ENCODE measurements at regions not wholly inside any gene's neighbourhood (a gene's known extent, or its start where the extent isn't known, plus 50 kb on each side); places are given as distances from the start of the nearest gene placed in this dataset.

- TF ChIP-seq PAX5 (IDR thresholded peaks at IDR 0.05; ENCODE audit: insufficient read depth, low read length, severe bottlenecking) (no peak), POLR2AphosphoS5 (IDR thresholded peaks at IDR 0.05; ENCODE audit: low read depth, low read length) (no peak), POLR2A (IDR thresholded peaks at IDR 0.05; ENCODE audit: low read depth, low read length) (no peak), POU2F2 (IDR thresholded peaks at IDR 0.05; ENCODE audit: low read depth, low read length) (no peak), SPI1 (IDR thresholded peaks at IDR 0.05; ENCODE audit: low read depth, low read length) (no peak), TAF1 (IDR thresholded peaks at IDR 0.05; ENCODE audit: low read depth, low read length) (no peak)
- no peak for FAIRE-seq
- DNase-seq (ENCODE audit: insufficient read length, low spot score) = no peak
Measured at GRCh38 chr18:47522359-47522758, 270.9 kb upstream of the SKOR2 start.

- DNase-seq (ENCODE audit: insufficient read length, low spot score) (no peak), FAIRE-seq (no peak)
- TF ChIP-seq SPI1 (IDR thresholded peaks at IDR 0.05; ENCODE audit: low read depth, low read length) = no peak
- no peak for TF ChIP-seq POLR2A (IDR thresholded peaks at IDR 0.05; ENCODE audit: low read depth, low read length)
- no peak for TF ChIP-seq TAF1 (IDR thresholded peaks at IDR 0.05; ENCODE audit: low read depth, low read length)
- no peak for TF ChIP-seq POLR2AphosphoS5 (IDR thresholded peaks at IDR 0.05; ENCODE audit: low read depth, low read length)
- no peak for TF ChIP-seq PAX5 (IDR thresholded peaks at IDR 0.05; ENCODE audit: insufficient read depth, low read length, severe bottlenecking)
- no peak for TF ChIP-seq POU2F2 (IDR thresholded peaks at IDR 0.05; ENCODE audit: low read depth, low read length)
Measured at GRCh38 chr18:47520263-47520662, 268.8 kb upstream of the SKOR2 start.

GRCh38 chr18:47519706-47520105 is 268.2 kb upstream of the SKOR2 start:
- no peak for FAIRE-seq
- no peak for DNase-seq (ENCODE audit: insufficient read length, low spot score)
- TF ChIP-seq POLR2AphosphoS5 (IDR thresholded peaks at IDR 0.05; ENCODE audit: low read depth, low read length) = no peak
- no peak for TF ChIP-seq POLR2A (IDR thresholded peaks at IDR 0.05; ENCODE audit: low read depth, low read length)
- TF ChIP-seq SPI1 (IDR thresholded peaks at IDR 0.05; ENCODE audit: low read depth, low read length) = no peak
- no peak for TF ChIP-seq TAF1 (IDR thresholded peaks at IDR 0.05; ENCODE audit: low read depth, low read length)
- no peak for TF ChIP-seq PAX5 (IDR thresholded peaks at IDR 0.05; ENCODE audit: insufficient read depth, low read length, severe bottlenecking)
- no peak for TF ChIP-seq POU2F2 (IDR thresholded peaks at IDR 0.05; ENCODE audit: low read depth, low read length)

GRCh38 chr18:47519277-47519676 is 267.8 kb upstream of the SKOR2 start:
- TF ChIP-seq POU2F2 (IDR thresholded peaks at IDR 0.05; ENCODE audit: low read depth, low read length) (no peak), PAX5 (IDR thresholded peaks at IDR 0.05; ENCODE audit: insufficient read depth, low read length, severe bottlenecking) (no peak), POLR2AphosphoS5 (IDR thresholded peaks at IDR 0.05; ENCODE audit: low read depth, low read length) (no peak), POLR2A (IDR thresholded peaks at IDR 0.05; ENCODE audit: low read depth, low read length) (no peak), SPI1 (IDR thresholded peaks at IDR 0.05; ENCODE audit: low read depth, low read length) (no peak), TAF1 (IDR thresholded peaks at IDR 0.05; ENCODE audit: low read depth, low read length) (no peak)
- DNase-seq (ENCODE audit: insufficient read length, low spot score) (no peak), FAIRE-seq (no peak)

- TF ChIP-seq PAX5 (IDR thresholded peaks at IDR 0.05; ENCODE audit: insufficient read depth, low read length, severe bottlenecking) (no peak), POLR2A (IDR thresholded peaks at IDR 0.05; ENCODE audit: low read depth, low read length) (no peak), TAF1 (IDR thresholded peaks at IDR 0.05; ENCODE audit: low read depth, low read length) (no peak), POLR2AphosphoS5 (IDR thresholded peaks at IDR 0.05; ENCODE audit: low read depth, low read length) (no peak), POU2F2 (IDR thresholded peaks at IDR 0.05; ENCODE audit: low read depth, low read length) (no peak)
- DNase-seq (ENCODE audit: insufficient read length, low spot score) = no peak
- no peak for FAIRE-seq
Measured at GRCh38 chr18:47513614-47514013, 262.2 kb upstream of the SKOR2 start.

- no peak for TF ChIP-seq POLR2AphosphoS5 (IDR thresholded peaks at IDR 0.05; ENCODE audit: low read depth, low read length)
- TF ChIP-seq PAX5 (IDR thresholded peaks at IDR 0.05; ENCODE audit: insufficient read depth, low read length, severe bottlenecking) = no peak
- no peak for TF ChIP-seq TAF1 (IDR thresholded peaks at IDR 0.05; ENCODE audit: low read depth, low read length)
- no peak for TF ChIP-seq POU2F2 (IDR thresholded peaks at IDR 0.05; ENCODE audit: low read depth, low read length)
- no peak for TF ChIP-seq SPI1 (IDR thresholded peaks at IDR 0.05; ENCODE audit: low read depth, low read length)
- no peak for TF ChIP-seq POLR2A (IDR thresholded peaks at IDR 0.05; ENCODE audit: low read depth, low read length)
- FAIRE-seq (no peak), DNase-seq (ENCODE audit: insufficient read length, low spot score) (no peak)
Measured at GRCh38 chr18:47512726-47513435, 261.4 kb upstream of the SKOR2 start.

GRCh38 chr18:47512056-47512455 is 260.6 kb upstream of the SKOR2 start:
- DNase-seq (ENCODE audit: insufficient read length, low spot score) = no peak
- TF ChIP-seq POU2F2 (IDR thresholded peaks at IDR 0.05; ENCODE audit: low read depth, low read length) (no peak), PAX5 (IDR thresholded peaks at IDR 0.05; ENCODE audit: insufficient read depth, low read length, severe bottlenecking) (no peak), TAF1 (IDR thresholded peaks at IDR 0.05; ENCODE audit: low read depth, low read length) (no peak)
- FAIRE-seq = no peak

GRCh38 chr18:47510831-47511230 is 259.4 kb upstream of the SKOR2 start:
- FAIRE-seq (no peak), DNase-seq (ENCODE audit: insufficient read length, low spot score) (no peak)
- TF ChIP-seq POLR2AphosphoS5 (IDR thresholded peaks at IDR 0.05; ENCODE audit: low read depth, low read length) = no peak
- TF ChIP-seq TAF1 (IDR thresholded peaks at IDR 0.05; ENCODE audit: low read depth, low read length) = no peak
- no peak for TF ChIP-seq POU2F2 (IDR thresholded peaks at IDR 0.05; ENCODE audit: low read depth, low read length)
- no peak for TF ChIP-seq SPI1 (IDR thresholded peaks at IDR 0.05; ENCODE audit: low read depth, low read length)
- no peak for TF ChIP-seq POLR2A (IDR thresholded peaks at IDR 0.05; ENCODE audit: low read depth, low read length)
- TF ChIP-seq PAX5 (IDR thresholded peaks at IDR 0.05; ENCODE audit: insufficient read depth, low read length, severe bottlenecking) = no peak

- no peak for TF ChIP-seq PAX5 (IDR thresholded peaks at IDR 0.05; ENCODE audit: insufficient read depth, low read length, severe bottlenecking)
- TF ChIP-seq POLR2AphosphoS5 (IDR thresholded peaks at IDR 0.05; ENCODE audit: low read depth, low read length) = no peak
- no peak for TF ChIP-seq POLR2A (IDR thresholded peaks at IDR 0.05; ENCODE audit: low read depth, low read length)
- no peak for TF ChIP-seq SPI1 (IDR thresholded peaks at IDR 0.05; ENCODE audit: low read depth, low read length)
- TF ChIP-seq POU2F2 (IDR thresholded peaks at IDR 0.05; ENCODE audit: low read depth, low read length) = no peak
- no peak for TF ChIP-seq TAF1 (IDR thresholded peaks at IDR 0.05; ENCODE audit: low read depth, low read length)
- FAIRE-seq (no peak), DNase-seq (ENCODE audit: insufficient read length, low spot score) (no peak)
Measured at GRCh38 chr18:47507651-47508050, 256.2 kb upstream of the SKOR2 start.

- TF ChIP-seq POLR2AphosphoS5 (IDR thresholded peaks at IDR 0.05; ENCODE audit: low read depth, low read length) (no peak), PAX5 (IDR thresholded peaks at IDR 0.05; ENCODE audit: insufficient read depth, low read length, severe bottlenecking) (no peak)
- FAIRE-seq = no peak
- no peak for DNase-seq (ENCODE audit: insufficient read length, low spot score)
Measured at GRCh38 chr18:47506897-47507296, 255.4 kb upstream of the SKOR2 start.

Data from GM12891 (cell line).